CD4-positive, alpha-beta T cell treated with Interleukin-21 for 1 hour (primary cell): ENCODE measurements at regions not wholly inside any gene's neighbourhood (a gene's known extent, or its start where the extent isn't known, plus 50 kb on each side); places are given as distances from the start of the nearest gene placed in this dataset.
"Not testable (repeated sequence)": the region's sequence is repeated elsewhere in the genome, so short reads cannot be mapped to it uniquely, and the experiment has no call there.

Source experiments
- DNase-seq: peaks from one replicate; pipeline ENCODE4 v3.0.0-alpha.2; 2020

DNA sequence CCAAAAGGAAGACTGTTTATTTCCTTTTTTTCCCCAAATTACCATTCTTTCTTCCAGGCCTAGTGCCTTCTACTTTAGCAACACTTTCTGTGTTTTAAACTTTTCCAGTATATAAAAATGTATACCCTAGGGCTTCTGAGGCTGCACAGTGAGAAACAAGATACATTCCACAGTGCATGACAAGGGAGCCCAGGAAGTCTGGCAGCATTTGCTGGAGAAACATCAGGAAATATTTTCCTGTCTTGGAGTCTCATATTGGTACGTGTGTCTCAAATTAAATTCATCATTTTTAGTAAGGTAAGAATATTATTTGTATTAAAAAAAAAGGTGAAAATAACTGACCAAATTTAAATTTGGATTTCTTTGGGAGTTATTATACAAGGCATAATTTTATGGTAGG is 662.6 kb downstream of the RFPL4B start:
- no peak for DNase-seq

DNA sequence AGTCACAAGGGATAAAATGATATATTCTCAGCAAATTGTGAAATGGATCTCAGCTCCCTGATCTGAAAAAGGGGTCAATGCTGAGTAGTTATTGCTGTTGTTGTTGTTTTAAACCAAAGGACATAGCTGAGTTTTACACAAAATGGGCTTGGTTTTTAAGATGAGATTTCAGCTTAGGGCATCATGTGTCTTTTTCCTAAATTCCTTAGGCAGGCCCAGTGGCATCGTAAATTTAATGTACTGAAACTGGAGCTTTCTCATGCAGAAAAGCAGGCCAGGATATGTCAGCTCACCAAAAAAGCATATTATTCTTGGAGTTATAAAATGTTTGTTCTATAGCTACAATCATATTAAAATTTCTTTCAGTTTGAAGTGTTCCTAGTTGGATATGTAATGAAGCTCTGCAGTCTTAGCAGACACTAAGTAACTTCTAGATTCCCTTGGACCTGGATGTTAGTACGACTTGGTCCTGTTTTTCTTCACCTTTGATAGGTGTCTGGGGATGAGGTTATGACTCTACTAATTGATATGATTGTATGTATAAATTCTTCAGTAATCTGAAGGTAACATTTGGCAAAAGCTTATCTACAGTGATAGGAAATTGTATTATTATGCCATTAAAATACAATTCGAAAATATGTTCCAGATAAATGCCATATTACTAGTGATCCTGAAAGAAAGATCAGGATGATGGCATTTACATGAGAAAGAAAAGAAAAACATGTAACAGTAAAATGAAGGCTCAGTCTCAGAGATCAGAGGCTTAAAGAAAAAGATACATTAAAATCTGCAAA is 663.3 kb downstream of the RFPL4B start:
- no peak for DNase-seq

DNA sequence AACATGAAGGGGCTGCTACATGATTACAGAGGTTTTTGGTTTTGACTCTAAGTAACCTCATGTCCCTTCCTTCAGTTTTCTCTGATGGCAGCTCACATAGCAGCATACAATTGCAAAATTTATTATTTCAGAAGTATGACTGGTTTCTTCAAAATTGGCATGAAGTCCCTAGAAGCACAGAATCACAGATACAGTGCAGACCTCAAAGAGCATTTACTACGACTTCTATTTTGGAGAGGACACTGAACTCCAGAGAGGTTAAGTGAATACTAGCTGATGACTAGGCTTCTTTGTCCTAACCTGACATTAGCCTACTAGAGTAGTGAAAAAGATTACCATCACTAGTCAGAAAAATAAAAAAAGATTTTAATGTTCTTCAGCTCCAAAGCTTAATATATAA is 664.3 kb downstream of the RFPL4B start:
- DNase-seq: no peak

DNA sequence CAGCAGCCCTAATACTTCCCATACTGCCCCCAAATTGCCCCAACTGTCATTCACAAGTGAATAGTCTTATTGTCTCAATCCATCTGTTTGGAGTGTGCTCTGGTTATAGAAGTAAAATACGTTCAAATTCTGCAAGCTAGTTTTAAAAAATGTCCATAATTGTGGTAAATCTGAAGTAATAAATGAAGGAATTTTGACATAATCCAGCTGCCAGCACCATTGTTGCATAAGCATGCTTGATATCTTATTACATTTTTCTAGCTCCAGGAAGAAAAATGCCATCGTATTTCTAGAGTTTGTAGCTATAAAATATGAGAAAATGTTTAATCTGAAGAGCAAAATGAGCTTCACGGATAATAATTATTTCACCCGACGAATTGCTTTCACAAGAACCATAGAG is 664.7 kb downstream of the RFPL4B start:
- DNase-seq: no peak

DNA sequence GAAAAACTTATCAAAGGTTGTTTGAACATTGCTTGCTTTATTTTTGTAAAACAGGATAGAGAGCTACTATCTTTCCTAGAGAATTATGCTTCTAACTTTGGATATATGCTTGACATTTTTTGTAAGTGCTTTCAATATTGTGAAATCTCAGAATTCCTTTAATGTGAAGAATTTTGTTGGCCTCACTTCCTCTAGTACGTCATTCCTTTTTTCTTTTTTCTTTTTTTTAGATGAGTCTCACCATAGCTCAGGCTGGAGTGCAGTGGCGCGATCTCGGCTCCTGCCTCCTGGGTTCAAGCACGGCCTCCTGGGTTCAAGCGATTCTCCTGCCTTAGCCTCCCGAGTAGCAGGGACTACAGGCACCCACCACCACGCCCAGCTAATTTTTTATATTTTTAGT is 668.1 kb downstream of the RFPL4B start:
- DNase-seq: no peak

DNA sequence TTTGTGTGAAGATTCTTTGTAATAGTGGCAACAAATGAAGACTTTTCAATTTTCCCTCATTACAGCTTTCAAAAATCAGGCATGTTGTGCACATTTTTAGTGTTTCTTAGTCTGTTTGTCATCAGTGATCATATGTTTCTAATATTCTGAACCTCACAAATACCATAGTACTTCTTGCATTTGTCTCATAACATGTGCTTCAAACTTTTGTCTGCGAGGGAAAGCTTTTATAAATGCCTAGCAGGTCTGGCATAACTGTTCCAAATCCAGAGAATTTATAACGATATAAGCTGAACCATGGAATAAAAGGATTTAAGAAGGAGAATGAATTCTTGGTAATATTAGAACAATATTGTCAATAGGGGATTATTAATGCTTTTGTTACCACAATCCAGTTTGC is 670.2 kb downstream of the RFPL4B start:
- no peak for DNase-seq

DNA sequence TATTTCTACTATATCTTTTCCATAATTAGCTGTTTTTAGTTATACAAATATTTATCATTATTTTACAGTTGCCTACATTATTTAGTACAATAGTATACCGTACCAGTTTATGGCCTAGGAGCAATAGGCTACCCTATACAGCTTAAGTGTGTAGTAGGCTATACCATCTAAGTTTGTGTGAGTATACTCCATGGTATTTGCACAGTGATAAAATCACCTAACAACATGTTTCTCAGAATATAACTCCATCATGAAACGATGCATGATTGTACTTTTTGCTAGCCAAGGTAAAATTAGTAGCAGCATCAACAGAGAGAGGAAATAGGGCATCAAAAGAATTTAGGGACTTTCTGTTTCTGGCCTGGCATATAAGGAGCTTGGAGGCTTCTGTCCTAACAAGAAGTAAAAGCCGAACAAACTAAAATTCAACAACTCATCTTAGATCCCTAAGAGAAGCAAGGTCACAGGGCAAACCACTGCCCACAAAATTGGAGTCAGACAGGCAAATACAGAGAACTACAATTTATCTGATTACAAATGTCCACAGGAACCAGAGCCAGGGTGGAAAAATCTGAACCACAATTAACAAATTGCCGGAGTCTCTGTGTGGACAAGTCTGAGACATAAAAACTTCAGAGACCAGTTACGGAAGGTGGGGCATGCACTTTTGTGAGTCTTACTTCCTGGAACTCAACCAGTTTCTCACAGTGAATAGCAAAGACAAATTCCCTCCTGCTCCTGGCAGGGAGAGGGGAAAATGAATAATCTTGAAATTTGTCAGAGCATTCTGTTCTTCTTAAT is 671.4 kb downstream of the RFPL4B start:
- DNase-seq: no peak

DNA sequence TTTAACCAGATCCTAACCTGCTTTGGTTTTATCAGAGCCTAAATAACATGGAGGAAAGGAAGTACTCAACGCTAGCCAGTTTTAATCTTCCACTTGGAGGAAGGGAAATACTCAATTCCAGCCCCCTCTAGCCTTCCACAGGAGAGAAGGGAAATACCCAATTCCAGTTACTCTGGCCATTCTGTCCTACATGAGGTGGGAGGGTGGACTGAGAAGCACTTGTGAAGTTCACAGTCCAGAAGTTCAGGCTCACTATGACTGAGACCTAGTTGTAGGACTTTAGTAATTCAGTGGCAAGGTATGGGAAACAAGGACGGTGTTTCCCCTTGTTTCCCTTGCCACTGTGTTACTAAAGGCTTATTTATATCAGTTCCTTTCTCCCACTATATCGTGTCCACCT is 672.0 kb downstream of the RFPL4B start:
- no peak for DNase-seq

DNA sequence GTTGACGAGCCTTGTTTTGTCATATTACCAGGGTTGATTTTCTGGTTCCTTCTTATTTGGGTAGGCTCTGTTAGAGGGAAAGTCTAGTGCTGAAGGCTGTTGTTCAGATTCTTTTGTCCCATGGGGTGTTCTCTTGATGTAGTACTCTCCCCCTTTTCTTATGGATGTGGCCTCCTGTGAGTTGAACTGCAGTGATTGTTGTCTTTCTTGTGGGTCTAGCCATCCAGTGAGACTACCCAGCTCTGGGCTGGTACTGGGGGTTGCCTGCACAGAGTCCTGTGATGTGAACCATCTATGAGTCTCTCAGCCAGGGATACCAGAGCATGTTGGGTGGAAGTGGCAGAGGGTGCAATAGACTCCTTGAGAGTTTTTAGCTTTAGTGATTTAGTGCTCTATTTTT is 680.6 kb downstream of the RFPL4B start:
- DNase-seq: no peak

DNA sequence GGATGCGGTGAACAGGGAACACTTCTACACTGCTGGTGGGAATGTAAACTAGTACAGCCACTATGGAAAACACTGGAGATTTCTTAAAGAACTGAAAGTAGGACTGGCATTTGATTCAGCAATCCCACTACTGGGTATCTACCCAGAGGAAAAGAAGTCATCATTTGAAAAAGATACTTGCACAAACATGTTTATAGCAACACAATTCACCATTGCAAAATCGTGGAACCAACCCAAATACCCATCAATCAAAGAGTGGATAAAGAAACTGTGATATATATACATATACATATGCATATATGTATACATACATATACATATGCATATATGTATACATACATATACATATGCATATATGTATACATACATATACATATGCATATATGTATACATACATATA is 682.0 kb downstream of the RFPL4B start:
- not testable (repeated sequence) for DNase-seq

DNA sequence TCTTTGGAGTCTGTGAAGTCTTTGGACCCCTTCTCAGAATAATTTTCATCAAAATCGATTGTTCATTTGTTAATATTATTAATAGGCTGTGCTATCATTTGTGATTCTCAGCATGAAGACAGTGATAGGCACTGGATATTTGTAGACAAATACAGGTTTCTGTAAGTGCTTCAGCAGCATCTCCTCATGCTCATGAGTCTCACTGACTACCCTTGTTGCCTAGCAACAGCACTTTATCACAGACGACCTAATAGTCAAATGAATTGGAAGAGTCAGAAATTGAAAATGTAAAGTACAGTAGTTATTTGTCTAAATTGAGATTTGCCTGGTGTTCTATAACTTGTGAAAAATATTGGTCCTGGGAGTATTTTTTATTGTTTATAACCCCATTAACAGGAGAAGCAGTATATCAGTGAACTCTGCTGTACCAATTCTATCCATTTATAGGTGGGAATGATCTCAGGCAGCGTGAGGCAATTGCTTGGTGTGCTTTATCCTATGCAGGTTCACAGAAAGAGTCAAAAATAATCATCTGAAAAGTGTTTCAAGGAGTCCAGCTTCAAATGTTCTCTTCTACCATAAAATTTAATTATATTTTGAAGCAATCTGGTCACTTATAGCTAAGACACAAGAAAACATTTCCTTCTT is 684.6 kb downstream of the RFPL4B start:
- DNase-seq: no peak

DNA sequence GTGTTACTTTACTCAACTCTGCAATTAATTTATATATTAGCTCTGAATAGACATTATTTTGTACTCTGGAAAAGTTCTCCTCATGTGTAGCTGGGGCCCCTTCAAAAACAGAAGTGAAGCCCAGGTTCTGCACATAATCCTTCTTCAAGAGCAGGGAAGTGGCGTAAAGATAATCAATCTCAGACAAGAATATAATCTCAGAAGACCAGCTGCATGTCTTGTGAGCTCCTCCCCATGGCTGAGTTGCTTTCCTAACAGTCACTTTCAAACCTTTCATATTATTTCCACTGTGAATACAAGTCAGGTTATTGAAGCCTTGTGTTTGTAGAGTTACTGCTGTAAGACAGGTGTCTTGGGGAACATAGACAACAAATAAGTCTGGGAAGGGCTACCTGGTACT is 691.9 kb downstream of the RFPL4B start:
- DNase-seq: no peak

DNA sequence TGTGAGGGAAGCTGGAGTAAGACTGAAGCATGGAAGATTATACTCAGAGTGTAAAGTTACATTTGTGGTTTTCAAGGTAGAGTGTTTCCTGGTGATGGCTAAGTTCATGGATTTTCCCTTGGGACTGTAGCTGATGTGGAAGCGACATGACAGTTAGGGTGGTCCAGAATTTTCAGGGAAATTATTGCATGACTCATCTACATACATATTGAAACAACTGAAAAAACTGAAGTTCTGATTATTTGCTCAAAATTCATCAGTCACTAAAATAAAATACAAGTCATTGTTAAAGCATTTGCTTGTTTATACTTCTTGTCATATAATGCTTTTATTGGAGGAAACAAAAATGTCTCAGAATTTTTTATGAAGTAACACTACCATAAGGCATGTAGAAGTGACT is 700.0 kb downstream of the RFPL4B start:
- DNase-seq: no peak

DNA sequence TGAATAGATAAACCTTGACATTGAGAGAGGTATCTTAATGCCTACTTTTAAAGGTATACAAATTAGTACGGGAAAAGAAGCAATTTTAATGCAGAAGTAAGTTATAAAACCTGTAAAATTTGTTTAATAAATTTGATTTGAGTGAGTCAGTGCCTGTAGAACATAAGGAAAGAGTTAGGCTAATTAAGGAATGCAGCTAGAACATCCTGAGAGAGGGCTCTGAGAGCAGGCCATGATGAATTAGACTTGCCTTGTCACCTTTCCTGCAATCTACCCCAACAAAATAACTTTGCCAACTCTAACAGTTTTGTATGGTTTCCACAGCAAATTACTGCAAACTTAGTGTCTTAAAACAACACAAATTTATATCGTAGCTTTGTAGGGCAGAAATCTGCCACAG is 700.8 kb downstream of the RFPL4B start:
- DNase-seq: no peak

DNA sequence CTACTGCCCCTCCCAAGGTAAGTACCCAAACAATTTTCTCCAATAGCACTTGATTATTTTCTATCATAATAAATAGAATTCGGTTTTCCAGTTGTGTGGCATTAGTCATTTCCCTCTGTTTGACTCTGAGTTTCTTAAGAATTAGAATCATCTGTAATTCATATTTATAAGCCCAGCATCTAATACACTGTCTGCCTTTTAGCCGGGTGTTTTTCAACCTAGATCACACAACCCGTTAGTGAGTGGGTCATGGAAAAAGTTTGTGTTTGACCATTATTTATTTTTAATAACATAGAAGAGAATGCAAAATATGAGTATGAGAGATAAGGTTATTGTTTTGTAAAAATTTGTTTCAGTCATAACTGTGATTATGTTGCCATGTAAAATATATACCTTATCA is 701.6 kb downstream of the RFPL4B start:
- DNase-seq: no peak

DNA sequence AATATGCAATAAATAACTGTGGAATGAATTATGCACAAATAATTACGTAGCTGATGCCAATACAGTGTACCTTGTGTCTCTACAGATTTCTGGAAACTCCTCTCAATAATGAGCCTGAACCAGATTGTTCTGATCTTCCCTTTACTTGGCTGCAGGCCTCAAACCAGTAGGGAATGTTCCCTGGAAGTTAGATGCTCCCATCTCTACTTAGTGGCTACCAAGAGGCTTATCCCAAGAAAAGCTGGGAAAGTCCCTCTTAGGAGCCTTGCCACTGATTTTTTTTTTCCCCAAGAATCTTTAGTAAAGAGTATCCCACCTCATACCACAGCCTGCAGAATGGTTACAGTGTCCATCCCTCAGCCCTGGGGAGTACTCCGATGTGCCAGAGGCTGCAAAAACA is 702.1 kb downstream of the RFPL4B start:
- no peak for DNase-seq

DNA sequence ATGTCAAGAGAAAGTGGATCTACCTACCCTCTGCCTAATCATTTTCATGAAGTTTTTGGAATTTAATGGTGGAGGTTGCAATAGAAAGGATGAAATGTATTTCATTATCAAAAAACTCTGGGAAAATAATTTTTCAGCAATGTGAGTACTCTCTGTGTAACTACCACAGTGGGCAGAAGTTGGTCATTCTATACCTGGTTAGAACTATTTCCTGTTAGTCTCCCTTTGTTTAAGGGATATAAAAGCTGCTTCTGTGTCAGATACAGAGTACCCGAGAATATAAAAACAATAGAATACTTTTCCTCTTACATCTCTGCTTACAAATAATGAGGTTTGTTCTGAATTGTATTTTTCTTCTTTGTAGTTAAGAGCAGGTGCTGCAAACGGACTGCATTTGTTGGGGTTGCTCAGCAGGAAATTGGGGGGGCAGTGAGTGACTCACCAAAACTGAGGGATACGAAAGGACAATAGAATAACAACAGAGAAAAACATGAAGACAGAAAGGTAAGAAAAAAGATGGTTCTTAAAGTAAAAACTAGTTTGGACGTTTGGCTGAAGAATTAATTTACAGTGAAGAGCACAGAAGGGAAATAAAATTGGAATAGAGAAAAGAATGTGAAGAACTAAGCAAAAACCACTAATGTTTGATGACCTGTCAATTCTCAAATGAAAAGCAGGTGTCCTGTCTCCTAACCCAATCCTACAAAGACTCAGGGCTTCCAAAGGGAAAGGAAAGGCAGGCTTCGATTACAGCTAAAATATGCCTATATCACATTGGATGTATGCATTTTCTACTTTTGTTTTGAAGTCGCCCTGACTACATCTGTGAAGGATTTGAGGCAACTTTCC is 703.1 kb downstream of the RFPL4B start:
- no peak for DNase-seq

DNA sequence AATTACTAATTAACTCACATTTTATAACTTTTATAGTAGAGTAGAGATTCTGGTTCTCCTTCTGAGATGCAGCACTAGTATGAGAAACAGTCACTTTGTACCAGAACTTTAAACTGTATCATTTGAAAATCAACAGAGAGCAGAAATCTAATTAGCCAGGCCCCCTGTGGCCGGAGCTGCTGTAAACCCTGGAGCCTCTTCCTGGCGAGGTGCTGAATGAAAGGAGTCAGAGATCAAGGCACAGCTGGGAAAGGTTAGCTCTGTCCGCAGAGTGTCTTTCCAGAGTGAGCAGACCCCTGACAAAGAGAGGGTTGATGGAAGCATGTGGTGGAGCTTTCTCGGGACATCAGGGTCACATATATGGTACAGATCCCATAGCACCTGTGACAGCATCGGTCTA is 703.8 kb downstream of the RFPL4B start:
- DNase-seq: no peak

DNA sequence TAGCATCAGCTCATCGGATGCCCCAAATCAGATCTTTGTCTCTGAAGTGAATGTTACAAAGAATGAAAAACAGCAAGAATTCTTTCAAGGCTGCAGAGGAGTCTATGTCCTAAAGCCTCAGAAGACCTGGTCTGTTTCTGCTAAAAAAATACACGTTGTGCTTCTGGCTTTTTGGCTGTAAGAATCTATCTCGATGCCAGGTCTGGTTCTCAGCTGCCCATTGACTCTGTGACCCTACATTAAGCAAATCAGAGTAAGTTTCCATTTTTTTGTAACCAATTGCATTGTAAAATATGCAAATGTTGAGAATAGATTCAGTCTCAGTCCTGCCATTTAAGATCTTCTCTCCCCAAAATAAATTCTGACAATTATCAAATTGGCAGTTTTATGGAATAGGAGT is 705.4 kb downstream of the RFPL4B start:
- no peak for DNase-seq

DNA sequence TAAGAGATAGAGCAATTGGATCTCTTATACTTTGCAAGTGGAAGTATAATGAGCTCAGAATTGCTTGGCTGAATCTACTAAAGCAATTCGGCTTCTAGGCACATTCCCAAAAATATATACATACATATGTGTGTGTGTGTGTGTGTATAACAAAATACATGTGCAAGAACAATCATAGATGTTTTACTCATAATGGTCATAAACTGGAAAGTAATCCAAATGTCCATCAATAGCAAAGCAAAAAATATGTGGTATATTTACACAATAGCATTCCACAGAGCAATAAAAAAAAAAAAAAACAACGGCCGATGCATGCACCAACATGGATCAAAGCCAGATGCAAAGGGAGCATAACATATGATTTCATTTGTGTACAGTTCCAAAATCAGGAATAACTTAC is 707.9 kb downstream of the RFPL4B start:
- no peak for DNase-seq

DNA sequence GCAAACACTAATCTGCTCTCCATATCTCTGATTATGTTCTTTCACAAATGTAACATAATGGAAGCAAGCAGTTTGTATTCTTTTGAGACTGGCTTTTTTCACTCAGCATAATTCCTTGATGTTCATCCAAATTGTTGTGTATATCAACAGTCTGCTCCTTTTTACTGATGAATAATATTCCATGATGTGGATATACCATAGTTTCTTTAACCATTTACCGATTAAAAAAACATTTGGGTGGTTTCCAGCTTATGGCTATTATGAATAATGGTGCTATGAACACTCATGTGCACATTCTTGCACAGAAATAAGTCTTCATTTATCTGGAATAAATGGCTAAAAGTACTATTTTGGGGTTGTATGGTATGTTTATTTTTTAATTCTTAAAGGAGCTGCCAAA is 708.9 kb downstream of the RFPL4B start:
- DNase-seq: no peak

DNA sequence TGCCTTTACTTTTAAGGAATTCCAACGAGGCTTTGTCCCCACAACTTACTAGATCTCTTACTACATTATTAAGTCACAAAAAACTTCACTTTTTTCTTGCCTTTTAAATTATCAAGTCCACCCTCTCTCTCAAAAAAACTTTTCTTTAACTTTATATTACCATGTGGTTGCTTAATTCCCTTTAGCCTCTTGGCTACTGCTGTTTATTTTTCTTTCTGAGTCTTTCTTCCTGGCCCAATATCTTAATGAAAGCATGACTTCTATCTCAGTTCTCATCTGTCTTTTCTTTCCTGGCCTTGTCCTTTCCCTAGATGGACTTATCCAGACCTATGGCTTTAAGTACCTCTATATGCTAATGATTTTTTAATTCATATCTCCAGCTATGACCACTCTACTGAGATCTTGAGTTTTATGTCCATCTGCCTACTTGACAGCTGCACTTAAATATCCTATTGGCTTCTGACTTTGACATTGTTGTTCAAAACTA is 710.5 kb downstream of the RFPL4B start:
- DNase-seq: no peak

DNA sequence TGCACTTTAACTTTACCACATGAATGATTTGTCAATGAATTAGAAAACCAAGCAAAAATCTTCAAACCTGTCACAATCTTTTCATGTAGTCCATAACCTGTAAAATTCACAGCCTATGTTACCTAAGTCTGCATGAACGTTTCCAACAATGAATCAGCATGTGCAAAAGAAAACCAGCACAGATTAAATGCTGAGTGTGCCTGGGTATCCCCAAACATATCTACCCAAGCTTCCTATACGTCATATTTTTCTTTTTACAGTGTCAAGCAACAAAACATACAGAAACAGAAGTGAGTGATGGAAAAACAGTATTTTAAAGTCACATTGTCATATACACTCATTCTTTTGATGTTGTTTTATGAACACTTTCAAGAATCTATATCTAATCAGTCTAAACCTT is 713.5 kb downstream of the RFPL4B start:
- DNase-seq: no peak
